ENCODE measurements at regions not wholly inside any gene's neighbourhood (a gene's known extent, or its start where the extent isn't known, plus 50 kb on each side); places are given as distances from the start of the nearest gene placed in this dataset.

- TF ChIP-seq CTCF (IDR thresholded peaks at IDR 0.05; ENCODE audit: low read length) (no peak), EZH2 (IDR thresholded peaks at IDR 0.05; ENCODE audit: borderline replicate concordance, low read length) (no peak)
Measured at GRCh38 chr12:126309278-126309677, 1244.0 kb downstream of the AACS start.
